ENCODE measurements at regions not wholly inside any gene's neighbourhood (a gene's known extent, or its start where the extent isn't known, plus 50 kb on each side); places are given as distances from the start of the nearest gene placed in this dataset.
A peak's percentile ranks its signal among the peaks of the same experiment; 100 is the strongest.

DNA sequence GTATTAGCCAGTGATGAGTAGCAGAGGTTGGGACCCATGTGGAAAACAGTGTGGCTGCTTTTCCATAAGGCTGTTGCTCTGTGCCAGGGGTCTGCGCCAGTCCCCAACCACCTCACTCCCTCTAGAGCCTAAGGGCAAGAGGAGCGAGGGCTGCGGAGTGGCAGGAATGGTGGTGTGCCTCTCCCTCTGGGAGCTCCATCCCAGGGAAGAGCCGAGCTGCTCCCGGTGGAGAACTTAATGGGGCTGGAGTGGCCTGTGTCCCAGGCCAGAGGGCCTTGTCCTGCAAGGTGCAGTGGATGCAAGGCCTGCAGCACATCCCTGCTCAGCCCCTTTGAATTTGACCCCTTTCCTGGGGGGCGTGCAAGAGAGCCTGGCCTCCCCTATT lies 105.4 kb upstream of the GRXCR1 start:
- no peaks in the 10 kb centered on the region for H3K9me3 ChIP-seq (ENCODE audit: control insufficient read depth in 2 of 3, insufficient read depth in 1 of 3, low read length in 3 of 3)
- intact Hi-C loops (cut with DNase I), result no loop called here
- FAIRE-seq, result no peak

GRCh38 chr4:42786350-42787078 lies 106.0 kb upstream of the GRXCR1 start:
- Histone ChIP-seq H3K4me3 (ENCODE audit: low read length in 3 of 3) (no peak overlapping the region), H3K27me3 (ENCODE audit: control insufficient read depth, insufficient read depth, low read length) (no peaks in the 10 kb centered on the region), H3K36me3 (ENCODE audit: control insufficient read depth in 2 of 3, insufficient read depth in 3 of 3, low read length in 3 of 3) (no peaks in the 10 kb centered on the region), H3K4me1 (ENCODE audit: control insufficient read depth in 2 of 3, insufficient read depth in 2 of 3, low read depth in 1 of 3, low read length in 3 of 3) (no peaks in the 10 kb centered on the region), H3K27ac (ENCODE audit: low read depth in 2 of 2, low read length in 2 of 2) (no peak overlapping the region), H3K9ac (ENCODE audit: low read length in 3 of 3) (no peak overlapping the region), H3K9me3 (ENCODE audit: control insufficient read depth in 2 of 3, insufficient read depth in 1 of 3, low read length in 3 of 3) (no peaks in the 10 kb centered on the region)
- FAIRE-seq, result no peak
- TF ChIP-seq, protein P1, sequence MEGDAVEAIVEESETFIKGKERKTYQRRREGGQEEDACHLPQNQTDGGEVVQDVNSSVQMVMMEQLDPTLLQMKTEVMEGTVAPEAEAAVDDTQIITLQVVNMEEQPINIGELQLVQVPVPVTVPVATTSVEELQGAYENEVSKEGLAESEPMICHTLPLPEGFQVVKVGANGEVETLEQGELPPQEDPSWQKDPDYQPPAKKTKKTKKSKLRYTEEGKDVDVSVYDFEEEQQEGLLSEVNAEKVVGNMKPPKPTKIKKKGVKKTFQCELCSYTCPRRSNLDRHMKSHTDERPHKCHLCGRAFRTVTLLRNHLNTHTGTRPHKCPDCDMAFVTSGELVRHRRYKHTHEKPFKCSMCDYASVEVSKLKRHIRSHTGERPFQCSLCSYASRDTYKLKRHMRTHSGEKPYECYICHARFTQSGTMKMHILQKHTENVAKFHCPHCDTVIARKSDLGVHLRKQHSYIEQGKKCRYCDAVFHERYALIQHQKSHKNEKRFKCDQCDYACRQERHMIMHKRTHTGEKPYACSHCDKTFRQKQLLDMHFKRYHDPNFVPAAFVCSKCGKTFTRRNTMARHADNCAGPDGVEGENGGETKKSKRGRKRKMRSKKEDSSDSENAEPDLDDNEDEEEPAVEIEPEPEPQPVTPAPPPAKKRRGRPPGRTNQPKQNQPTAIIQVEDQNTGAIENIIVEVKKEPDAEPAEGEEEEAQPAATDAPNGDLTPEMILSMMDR (IDR thresholded peaks at IDR 0.05; ENCODE audit: borderline replicate concordance, extremely low read depth, insufficient read depth), result no peak
- DNase-seq, result no peak
- intact Hi-C loops (cut with DNase I), result no loop called here

More for the DNA sequence above, 105.4 kb upstream of the GRXCR1 start:
- peak in 1 of 5 donors; percentile 29 for DNase-seq
- no peak overlapping the region for H3K9ac ChIP-seq (ENCODE audit: low read length in 3 of 3)
- H3K36me3 ChIP-seq (ENCODE audit: control insufficient read depth in 2 of 3, insufficient read depth in 3 of 3, low read length in 3 of 3), result no peaks in the 10 kb centered on the region
- no peaks in the 10 kb centered on the region for H3K4me1 ChIP-seq (ENCODE audit: control insufficient read depth in 2 of 3, insufficient read depth in 2 of 3, low read depth in 1 of 3, low read length in 3 of 3)
- TF ChIP-seq, protein P1 (IDR thresholded peaks at IDR 0.05; ENCODE audit: borderline replicate concordance, extremely low read depth, insufficient read depth), result no peak
- H3K27me3 ChIP-seq (ENCODE audit: control insufficient read depth, insufficient read depth, low read length), result no peaks in the 10 kb centered on the region
- H3K27ac ChIP-seq (ENCODE audit: low read depth in 2 of 2, low read length in 2 of 2), result no peak overlapping the region
- no peak overlapping the region for H3K4me3 ChIP-seq (ENCODE audit: low read length in 3 of 3)

DNA sequence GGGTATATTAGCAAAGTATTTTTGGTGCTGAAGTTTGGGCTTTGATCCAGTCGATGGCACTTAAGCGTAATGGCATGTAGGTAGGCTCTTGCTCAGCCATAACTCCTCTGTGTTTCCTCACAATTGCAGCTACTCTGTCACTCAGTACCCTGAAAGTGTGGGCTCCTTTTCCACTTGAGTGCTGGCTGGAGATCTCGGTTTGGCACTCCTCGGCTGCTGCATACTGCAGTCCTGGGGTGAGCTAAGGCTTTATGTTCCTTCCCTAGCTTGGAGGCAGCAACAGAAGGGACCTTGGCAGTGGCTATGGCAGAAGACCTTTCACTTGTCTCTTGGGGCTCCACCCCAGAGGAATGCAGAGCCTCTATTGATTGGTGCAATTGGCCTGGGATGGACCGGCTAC lies 106.7 kb upstream of the GRXCR1 start:
- no peak overlapping the region for H3K9ac ChIP-seq (ENCODE audit: low read length in 3 of 3)
- no peaks in the 10 kb centered on the region for H3K27me3 ChIP-seq (ENCODE audit: control insufficient read depth, insufficient read depth, low read length)
- TF ChIP-seq, protein P1 (IDR thresholded peaks at IDR 0.05; ENCODE audit: borderline replicate concordance, extremely low read depth, insufficient read depth), result no peak
- H3K27ac ChIP-seq (ENCODE audit: low read depth in 2 of 2, low read length in 2 of 2), result no peak overlapping the region
- H3K4me1 ChIP-seq (ENCODE audit: control insufficient read depth in 2 of 3, insufficient read depth in 2 of 3, low read depth in 1 of 3, low read length in 3 of 3), result no peaks in the 10 kb centered on the region
- intact Hi-C loops (cut with DNase I), result no loop called here
- DNase-seq (no peak), FAIRE-seq (no peak)
- H3K9me3 ChIP-seq (ENCODE audit: control insufficient read depth in 2 of 3, insufficient read depth in 1 of 3, low read length in 3 of 3), result no peaks in the 10 kb centered on the region
- no peak overlapping the region for H3K4me3 ChIP-seq (ENCODE audit: low read length in 3 of 3)
- no peaks in the 10 kb centered on the region for H3K36me3 ChIP-seq (ENCODE audit: control insufficient read depth in 2 of 3, insufficient read depth in 3 of 3, low read length in 3 of 3)

GRCh38 chr4:42781315-42781714 lies 111.2 kb upstream of the GRXCR1 start:
- H3K27ac ChIP-seq (ENCODE audit: low read depth in 2 of 2, low read length in 2 of 2), result no peak overlapping the region
- FAIRE-seq, result no peak
- no peaks in the 10 kb centered on the region for H3K36me3 ChIP-seq (ENCODE audit: control insufficient read depth in 2 of 3, insufficient read depth in 3 of 3, low read length in 3 of 3)
- H3K4me1 ChIP-seq (ENCODE audit: control insufficient read depth in 2 of 3, insufficient read depth in 2 of 3, low read depth in 1 of 3, low read length in 3 of 3), result no peaks in the 10 kb centered on the region
- no peak for DNase-seq
- H3K27me3 ChIP-seq (ENCODE audit: control insufficient read depth, insufficient read depth, low read length), result no peaks in the 10 kb centered on the region
- TF ChIP-seq, protein P1 (IDR thresholded peaks at IDR 0.05; ENCODE audit: borderline replicate concordance, extremely low read depth, insufficient read depth), result no peak
- H3K4me3 ChIP-seq (ENCODE audit: low read length in 3 of 3), result no peak overlapping the region
- H3K9ac ChIP-seq (ENCODE audit: low read length in 3 of 3), result no peak overlapping the region
- no peaks in the 10 kb centered on the region for H3K9me3 ChIP-seq (ENCODE audit: control insufficient read depth in 2 of 3, insufficient read depth in 1 of 3, low read length in 3 of 3)
- intact Hi-C loops (cut with DNase I), result no loop called here

Measured in kidney (tissue), 13 donors.